SK-N-SH treated with all-trans-retinoic acid at 6 μM for 48 hours (cell line): ENCODE measurements at regions not wholly inside any gene's neighbourhood (a gene's known extent, or its start where the extent isn't known, plus 50 kb on each side); places are given as distances from the start of the nearest gene placed in this dataset.
"Not testable (repeated sequence)": the region's sequence is repeated elsewhere in the genome, so short reads cannot be mapped to it uniquely, and the experiment has no call there.

Experiments
- ATAC-seq: fragments of 200-7000 bp; cut with Tn5 transposase; 3 replicates; pipeline ENCODE4 v1.9.1; 2020; ENCODE audit warnings: mild to moderate bottlenecking, moderate library complexity
- ARNTL ChIP-seq: fragments of 450-650 bp; formaldehyde crosslinking; IDR thresholded peaks from 2 replicates; pipeline ENCODE4 v1.5.0; 2020; ENCODE audit warnings: low read depth, mild to moderate bottlenecking, moderate library complexity, borderline replicate concordance
- BACH2 ChIP-seq: fragments of 250-450 bp; sonication (Bioruptor Pico); IDR thresholded peaks from 2 replicates; pipeline ENCODE4 v1.9.0; 2021; ENCODE audit warnings: mild to moderate bottlenecking, borderline replicate concordance
- CSRNP3 ChIP-seq: fragments of 250-450 bp; sonication (Bioruptor Pico); IDR thresholded peaks from 2 replicates; pipeline ENCODE4 v1.5.1; 2021; ENCODE audit warnings: mild to moderate bottlenecking, moderate library complexity
- ESRRG ChIP-seq: fragments of 250-450 bp; sonication (Bioruptor Pico); IDR thresholded peaks from 2 replicates; pipeline ENCODE4 v1.6.1; 2021; ENCODE audit warnings: mild to moderate bottlenecking
- GLIS3 ChIP-seq: fragments of 250-450 bp; sonication (Bioruptor Pico); IDR thresholded peaks from 2 replicates; pipeline ENCODE4 v1.5.0; 2020; ENCODE audit warnings: mild to moderate bottlenecking, moderate library complexity
- OSR1 ChIP-seq: fragments of 250-450 bp; sonication (Bioruptor Pico); IDR thresholded peaks from 2 replicates; pipeline ENCODE4 v1.8.0; 2022; ENCODE audit warnings: moderate library complexity, mild to moderate bottlenecking, inconsistent platforms
- PATZ1 ChIP-seq: fragments of 250-450 bp; sonication (Bioruptor Pico); IDR thresholded peaks from 2 replicates; pipeline ENCODE4 v1.8.0; 2020; ENCODE audit warnings: mild to moderate bottlenecking, moderate library complexity, borderline replicate concordance
- PPARA ChIP-seq: fragments of 250-450 bp; sonication (Bioruptor Pico); IDR thresholded peaks from 2 replicates; pipeline ENCODE4 v1.5.0; 2020; ENCODE audit warnings: mild to moderate bottlenecking, borderline replicate concordance
- RARB ChIP-seq: fragments of 250-450 bp; sonication (Bioruptor Pico); IDR thresholded peaks from 2 replicates; pipeline ENCODE4 v1.8.0; 2021; ENCODE audit warnings: mild to moderate bottlenecking, moderate library complexity
- TCF4 ChIP-seq: fragments of 250-450 bp; sonication (Bioruptor Pico); IDR thresholded peaks from 2 replicates; pipeline ENCODE4 v1.8.0; 2021; ENCODE audit warnings: mild to moderate bottlenecking, moderate library complexity, borderline replicate concordance
- TOX ChIP-seq: fragments of 250-450 bp; sonication (Bioruptor Pico); IDR thresholded peaks from 2 replicates; pipeline ENCODE4 v1.8.0; 2021; ENCODE audit warnings: mild to moderate bottlenecking, moderate library complexity, borderline replicate concordance
- ZC3H10 ChIP-seq: fragments of 250-450 bp; sonication (Bioruptor Pico); IDR thresholded peaks from 2 replicates; pipeline ENCODE4 v1.5.1; 2021; ENCODE audit warnings: mild to moderate bottlenecking, moderate library complexity
- ZFP3 ChIP-seq: fragments of 250-450 bp; sonication (Bioruptor Pico); IDR thresholded peaks from 2 replicates; pipeline ENCODE4 v1.5.0; 2020; ENCODE audit warnings: mild to moderate bottlenecking, moderate library complexity
- ZFP30 ChIP-seq: fragments of 450-650 bp; formaldehyde crosslinking; IDR thresholded peaks from 2 replicates; pipeline ENCODE4 v1.5.0; 2022; ENCODE audit warnings: mild to moderate bottlenecking, moderate library complexity
- ZNF565 ChIP-seq: fragments of 450-650 bp; formaldehyde crosslinking; conservative IDR thresholded peaks from 2 replicates; pipeline ENCODE4 v1.5.0; 2020; ENCODE audit warnings: low read depth, mild to moderate bottlenecking, moderate library complexity
- ZNF70 ChIP-seq: fragments of 450-650 bp; formaldehyde crosslinking; IDR thresholded peaks from 2 replicates; pipeline ENCODE4 v1.5.0; 2020; ENCODE audit warnings: mild to moderate bottlenecking, moderate library complexity
- TF ChIP-seq, protein P1 (sequence below): fragments of 250-450 bp; sonication (Bioruptor Pico); IDR thresholded peaks from 2 replicates; pipeline ENCODE4 v1.8.0; 2021; ENCODE audit warnings: low read depth, mild to moderate bottlenecking, moderate library complexity, borderline replicate concordance

- TF ChIP-seq ARNTL (CRISPR knock-in tag), result no peak
- TF ChIP-seq RARB (CRISPR knock-in tag), result no peak
- TF ChIP-seq ZNF565 (CRISPR knock-in tag), result no peak
- no peak for TF ChIP-seq TCF4 (CRISPR knock-in tag)
- no peak for TF ChIP-seq ZFP3 (CRISPR knock-in tag)
- TF ChIP-seq PPARA (CRISPR knock-in tag), result no peak
- TF ChIP-seq, all 23 proteins: peak for 0
- ATAC-seq, result no peak
Measured at GRCh38 chr4:187389420-187389819, 606.2 kb upstream of the ZFP42 start.

GRCh38 chr4:187390646-187391045, 604.9 kb upstream of the ZFP42 start:
- no peak for ATAC-seq
- TF ChIP-seq PPARA (CRISPR knock-in tag), result no peak
- TF ChIP-seq, protein P1, sequence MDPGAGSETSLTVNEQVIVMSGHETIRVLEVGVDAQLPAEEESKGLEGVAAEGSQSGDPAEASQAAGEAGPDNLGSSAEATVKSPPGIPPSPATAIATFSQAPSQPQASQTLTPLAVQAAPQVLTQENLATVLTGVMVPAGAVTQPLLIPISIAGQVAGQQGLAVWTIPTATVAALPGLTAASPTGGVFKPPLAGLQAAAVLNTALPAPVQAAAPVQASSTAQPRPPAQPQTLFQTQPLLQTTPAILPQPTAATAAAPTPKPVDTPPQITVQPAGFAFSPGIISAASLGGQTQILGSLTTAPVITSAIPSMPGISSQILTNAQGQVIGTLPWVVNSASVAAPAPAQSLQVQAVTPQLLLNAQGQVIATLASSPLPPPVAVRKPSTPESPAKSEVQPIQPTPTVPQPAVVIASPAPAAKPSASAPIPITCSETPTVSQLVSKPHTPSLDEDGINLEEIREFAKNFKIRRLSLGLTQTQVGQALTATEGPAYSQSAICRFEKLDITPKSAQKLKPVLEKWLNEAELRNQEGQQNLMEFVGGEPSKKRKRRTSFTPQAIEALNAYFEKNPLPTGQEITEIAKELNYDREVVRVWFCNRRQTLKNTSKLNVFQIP (CRISPR knock-in tag), result no peak
- no peak for TF ChIP-seq ARNTL (CRISPR knock-in tag)
- TF ChIP-seq ZNF565 (CRISPR knock-in tag), result no peak
- TF ChIP-seq CSRNP3 (CRISPR knock-in tag), result no peak
- TF ChIP-seq ZNF70 (CRISPR knock-in tag), result no peak
- no peak for TF ChIP-seq TCF4 (CRISPR knock-in tag)
- no peak for TF ChIP-seq BACH2
- no peak for TF ChIP-seq GLIS3 (CRISPR knock-in tag)
- TF ChIP-seq TOX, result no peak
- TF ChIP-seq ZFP3 (CRISPR knock-in tag), result no peak
- no peak for TF ChIP-seq ESRRG (CRISPR knock-in tag)
- TF ChIP-seq ZC3H10 (CRISPR knock-in tag), result no peak
- no peak for TF ChIP-seq ZFP30 (CRISPR knock-in tag)
- TF ChIP-seq, all 23 proteins: peak for 0

DNA sequence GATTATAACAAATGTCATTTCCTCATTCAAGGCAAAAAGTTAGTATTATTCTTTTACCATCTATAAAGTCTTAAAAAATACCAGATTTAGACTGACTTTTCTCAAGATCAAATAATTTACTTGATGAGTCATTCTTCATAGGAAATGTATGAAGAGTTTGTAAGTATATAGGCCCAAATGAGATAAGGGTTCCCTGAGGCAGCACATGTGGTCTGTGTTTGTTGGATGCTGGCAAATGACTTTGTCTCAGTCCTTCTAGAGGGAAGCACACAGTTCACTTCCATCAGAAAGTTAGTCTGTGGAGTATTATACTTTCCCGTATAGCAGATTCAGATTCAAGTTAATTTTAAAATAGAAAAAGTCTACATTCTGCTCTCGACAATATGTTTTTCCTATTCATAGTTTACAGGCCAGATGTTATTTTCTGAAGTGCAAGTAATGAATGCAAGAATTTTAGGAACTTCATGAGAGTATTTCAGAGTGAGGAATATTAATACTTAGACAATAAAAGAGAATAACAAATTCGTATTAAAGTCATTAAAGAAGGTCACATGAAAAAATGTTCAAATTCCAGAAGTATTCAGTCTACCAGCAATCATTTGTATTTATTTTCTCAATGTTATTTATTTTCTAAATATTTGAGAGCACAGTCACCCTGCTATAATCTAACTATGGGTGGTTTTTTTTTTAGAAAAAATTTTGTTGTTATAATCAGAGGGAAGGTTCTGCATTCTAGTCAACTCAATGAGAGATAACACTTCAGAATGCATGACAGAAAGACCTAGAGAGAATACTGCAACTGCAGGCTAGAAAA, 601.8 kb upstream of the ZFP42 start:
- ATAC-seq, result no peak
- TF ChIP-seq PATZ1, result no peak
- no peak for TF ChIP-seq OSR1 (CRISPR knock-in tag)

DNA sequence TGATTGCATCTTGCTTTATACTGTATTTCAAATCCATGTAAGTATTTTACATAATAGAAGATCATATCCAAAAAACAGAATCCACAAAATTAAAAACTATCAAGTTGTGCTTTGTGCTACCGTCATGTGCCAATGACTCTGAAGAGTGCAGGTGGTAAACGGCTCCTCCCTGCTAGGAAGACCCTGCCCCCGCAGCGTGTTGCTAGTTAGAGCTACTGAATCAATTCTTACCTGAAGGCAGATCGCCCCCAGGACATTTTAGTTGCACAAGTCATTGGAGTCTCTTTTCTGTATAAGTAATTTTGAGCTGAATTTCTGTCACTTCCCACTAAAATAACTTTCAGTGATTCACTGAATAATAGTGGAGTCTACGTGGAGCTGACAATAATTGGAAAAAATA, 599.5 kb upstream of the ZFP42 start:
- ATAC-seq, result no peak
- no peak for TF ChIP-seq ZFP30 (CRISPR knock-in tag)
- TF ChIP-seq PATZ1, result no peak
- TF ChIP-seq ZC3H10 (CRISPR knock-in tag), result no peak
- no peak for TF ChIP-seq GLIS3 (CRISPR knock-in tag)
- TF ChIP-seq CSRNP3 (CRISPR knock-in tag), result no peak
- no peak for TF ChIP-seq ESRRG (CRISPR knock-in tag)

DNA sequence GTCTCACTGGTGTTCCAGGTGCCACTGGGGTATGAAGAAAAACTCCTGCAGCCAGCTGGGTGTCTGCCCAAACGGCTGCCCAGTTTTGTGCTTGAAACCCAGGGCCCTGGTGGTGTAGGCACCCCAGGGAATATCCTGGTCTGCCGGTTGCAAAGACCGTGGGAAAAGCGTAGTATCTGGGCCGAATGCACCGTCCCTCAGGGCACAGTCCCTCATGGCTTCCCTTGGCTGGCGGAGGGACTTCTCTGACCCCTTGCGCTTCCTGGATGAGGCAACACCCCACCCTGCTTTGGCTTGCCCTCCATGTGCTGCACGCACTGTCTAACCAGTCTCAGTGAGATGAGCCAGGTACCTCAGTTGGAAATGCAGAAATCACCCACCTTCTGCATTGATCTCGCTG, 587.1 kb upstream of the ZFP42 start:
- ATAC-seq, result not testable (repeated sequence)
